22Rv1 (cell line): ENCODE measurements at regions not wholly inside any gene's neighbourhood (a gene's known extent, or its start where the extent isn't known, plus 50 kb on each side); places are given as distances from the start of the nearest gene placed in this dataset.

Experiments used
- H3K27ac ChIP-seq: fragments of 450-650 bp; 2 replicates; pipeline ENCODE4 v1.5.1; 2017
- CTCF ChIP-seq: fragments of 450-650 bp; IDR thresholded peaks from 2 replicates; pipeline ENCODE4 v1.5.1; 2017; ENCODE audit warnings: mild to moderate bottlenecking
- ZFX ChIP-seq: fragments of 450-650 bp; IDR thresholded peaks from 2 replicates; pipeline ENCODE4 v1.6.1; 2017; ENCODE audit warnings: antibody characterized with exemption, borderline replicate concordance

- no peak for TF ChIP-seq CTCF
- no peak for TF ChIP-seq ZFX
- H3K27ac ChIP-seq = no peak overlapping the region
Observed at GRCh38 chr10:121002586-121003205, 151.5 kb downstream of the WDR11 start.

DNA sequence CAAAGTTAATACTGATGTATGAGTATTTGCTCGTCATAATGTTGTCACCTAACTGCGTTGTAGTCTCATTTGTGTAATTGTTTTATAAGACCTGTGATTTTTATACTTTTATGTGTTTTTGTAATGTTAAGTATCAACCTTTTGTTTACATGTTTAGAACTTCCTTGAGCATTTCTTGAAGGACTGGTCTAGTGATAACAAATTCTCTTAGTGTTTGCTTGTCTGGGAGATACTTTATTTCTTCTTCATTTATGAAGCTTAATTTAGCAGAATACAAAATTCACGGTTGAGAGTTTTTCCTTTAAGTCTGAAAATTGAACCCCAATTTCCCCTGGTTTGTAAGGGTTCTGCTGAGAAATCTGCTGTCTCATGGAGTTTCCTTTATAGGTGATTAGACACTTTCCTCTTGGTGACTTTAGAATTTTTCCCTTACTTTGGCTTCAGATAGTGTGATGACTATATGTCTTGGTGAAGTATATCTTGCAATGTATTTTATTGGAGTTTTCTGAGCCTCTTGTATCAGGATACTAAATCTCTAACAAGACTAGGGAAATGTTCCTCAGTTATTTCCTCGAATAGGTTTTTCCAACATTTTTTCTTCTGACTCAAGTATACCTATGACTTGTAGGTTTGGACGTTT lies 154.9 kb downstream of the WDR11 start:
- TF ChIP-seq ZFX (no peak), CTCF (no peak)
- no peak overlapping the region for H3K27ac ChIP-seq

DNA sequence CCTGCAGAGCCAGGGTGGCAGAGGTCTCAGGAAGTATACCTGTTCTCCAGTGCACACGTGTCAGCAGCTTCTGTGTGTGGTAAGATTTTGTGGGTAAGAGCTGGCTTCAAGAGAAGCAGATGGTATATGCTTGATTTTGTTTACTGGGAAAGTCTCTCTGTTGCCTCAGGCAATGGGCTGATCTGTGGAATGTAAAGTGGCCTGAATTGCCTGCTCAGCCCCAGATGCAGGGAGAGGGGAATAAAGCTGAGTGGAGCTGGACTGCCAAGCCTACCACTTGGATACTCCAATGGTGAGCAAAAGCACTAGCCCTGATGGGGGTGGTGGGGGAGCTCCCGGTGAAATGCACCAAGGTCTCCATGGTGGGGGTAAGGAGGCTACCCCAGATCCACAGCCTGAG lies 156.1 kb downstream of the WDR11 start:
- no peak overlapping the region for H3K27ac ChIP-seq
- TF ChIP-seq CTCF = no peak
- TF ChIP-seq ZFX = no peak

DNA sequence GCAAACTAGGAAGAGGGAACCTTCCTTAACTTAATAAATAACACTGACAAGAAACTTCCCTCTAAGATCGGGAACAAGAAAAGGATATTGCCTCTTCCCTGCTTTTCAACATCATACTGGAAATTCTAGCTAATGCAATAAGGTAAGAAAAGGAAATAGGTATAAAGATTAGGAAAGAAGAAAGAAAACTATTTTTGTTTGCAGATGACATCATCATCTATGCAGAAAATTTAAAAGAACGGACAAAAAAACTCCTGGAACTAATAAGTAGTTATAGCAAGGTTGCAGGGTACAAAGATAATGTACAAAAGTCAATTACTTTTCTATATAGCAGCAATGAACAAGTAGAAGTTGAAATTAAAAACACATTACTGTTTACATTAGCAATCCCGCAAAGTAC lies 164.8 kb downstream of the WDR11 start:
- H3K27ac ChIP-seq = no peak overlapping the region
- TF ChIP-seq ZFX (no peak), CTCF (no peak)

DNA sequence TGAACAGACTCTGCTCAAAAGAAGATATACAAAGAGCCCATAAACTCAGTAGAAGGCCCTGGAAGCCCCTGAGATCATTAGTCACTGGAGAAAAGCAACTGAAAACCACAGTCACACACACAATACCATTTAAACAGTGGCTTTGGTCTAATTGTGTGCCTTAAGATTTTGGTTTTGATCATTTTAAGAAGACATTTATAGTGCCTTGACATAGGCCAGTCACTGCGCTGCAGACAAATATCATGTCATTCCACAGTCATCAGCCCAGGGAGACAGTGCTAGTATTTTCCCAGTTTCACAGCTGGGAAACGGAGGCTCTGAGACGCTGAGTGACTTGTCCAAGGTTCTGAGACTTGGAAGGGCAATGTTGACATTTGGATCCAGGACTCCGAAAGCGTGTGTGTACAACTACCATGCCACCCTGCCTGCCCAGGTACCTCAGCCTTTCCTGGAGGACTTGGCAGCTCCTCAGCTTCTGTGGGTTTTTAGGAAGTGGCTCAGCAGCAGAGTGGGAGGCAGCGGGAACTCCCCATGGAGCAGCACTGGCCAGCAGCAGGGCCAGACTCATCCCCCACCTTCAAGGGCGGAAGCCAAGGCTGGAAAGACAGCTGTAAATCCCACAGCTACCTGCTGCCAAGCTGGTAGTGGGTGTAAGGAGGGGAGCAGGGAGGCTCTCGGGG lies 173.9 kb downstream of the WDR11 start:
- TF ChIP-seq ZFX = no peak
- no peak overlapping the region for H3K27ac ChIP-seq

DNA sequence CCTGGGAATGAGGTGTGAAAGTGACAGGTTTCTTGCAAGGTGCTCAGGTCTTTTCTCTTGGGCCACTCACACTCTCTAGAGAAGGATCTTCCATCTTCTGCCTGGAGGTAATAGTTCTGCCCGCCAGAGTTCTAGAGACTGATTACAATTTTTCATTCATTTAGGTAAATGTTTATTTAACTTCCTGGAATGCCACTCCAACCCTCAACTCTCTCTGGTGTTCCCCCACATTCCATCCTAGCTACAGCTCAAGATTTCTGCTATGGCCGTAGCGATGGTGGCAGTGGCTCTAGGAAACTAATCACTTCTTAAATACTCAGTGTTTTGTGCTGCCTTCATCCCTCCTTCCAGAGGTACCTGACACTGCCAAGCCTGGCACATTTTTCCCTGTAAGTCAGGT lies 174.6 kb downstream of the WDR11 start:
- no peak for TF ChIP-seq CTCF
- TF ChIP-seq ZFX = no peak
- H3K27ac ChIP-seq = no peak overlapping the region

DNA sequence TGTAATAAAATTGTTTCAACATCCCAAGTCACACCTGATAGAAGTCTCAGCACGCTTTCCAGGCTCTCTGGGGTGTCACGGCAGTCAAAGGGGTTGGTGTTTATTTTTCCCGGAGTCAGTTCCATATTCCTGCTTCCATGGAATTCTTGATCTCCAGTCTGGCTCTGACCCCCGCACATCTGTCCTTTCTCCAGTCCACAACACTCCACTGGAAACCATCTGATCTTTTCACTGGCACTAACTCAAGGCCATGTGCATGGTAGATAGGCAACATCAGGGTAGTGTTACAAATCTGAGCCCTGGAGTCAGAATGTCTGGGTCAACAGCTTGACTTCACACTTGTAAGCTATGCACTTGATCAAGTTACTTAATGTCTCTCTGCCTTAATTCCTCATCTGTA lies 176.2 kb downstream of the WDR11 start:
- TF ChIP-seq CTCF (no peak), ZFX (no peak)
- H3K27ac ChIP-seq = no peak overlapping the region
